Smooth muscle cell (in vitro differentiated cells): ENCODE measurements at regions not wholly inside any gene's neighbourhood (a gene's known extent, or its start where the extent isn't known, plus 50 kb on each side); places are given as distances from the start of the nearest gene placed in this dataset.

Source experiments
- DNase-seq: peaks from one replicate; lab custom pipeline; 2025; ENCODE audit not compliant: unreplicated experiment; lab: John Stamatoyannopoulos, UW
- H2AFZ ChIP-seq: fragments of 200-600 bp; sonication (generic); 2 replicates; pipeline ENCODE4 v1.6.0; 2016; ENCODE audit warnings: antibody characterized with exemption, low read depth, mild to moderate bottlenecking
- H3F3A ChIP-seq: fragments of 200-600 bp; sonication (generic); 2 replicates; pipeline ENCODE4 v1.6.0; 2017; ENCODE audit warnings: antibody characterized with exemption, low read depth
- H3K27ac ChIP-seq: fragments of 200-600 bp; sonication (generic); 2 replicates; pipeline ENCODE4 v1.5.1; 2016; ENCODE audit warnings: low read depth, mild to moderate bottlenecking
- H3K27me3 ChIP-seq: fragments of 200-600 bp; sonication (generic); 2 replicates; pipeline ENCODE4 v1.6.1; 2016; ENCODE audit warnings: low read depth, mild to moderate bottlenecking
- H3K36me3 ChIP-seq: fragments of 200-600 bp; sonication (generic); 2 replicates; pipeline ENCODE4 v1.5.1; 2016; ENCODE audit warnings: low read depth
- H3K4me1 ChIP-seq: fragments of 200-600 bp; sonication (generic); 2 replicates; pipeline ENCODE4 v1.5.1; 2016; ENCODE audit warnings: low read depth
- H3K4me2 ChIP-seq: fragments of 200-600 bp; sonication (generic); 2 replicates; pipeline ENCODE4 v1.6.0; 2016; ENCODE audit warnings: mild to moderate bottlenecking
- H3K4me3 ChIP-seq: fragments of 200-600 bp; sonication (generic); 2 replicates; pipeline ENCODE4 v1.5.1; 2016; ENCODE audit warnings: mild to moderate bottlenecking
- H3K79me2 ChIP-seq: fragments of 200-600 bp; sonication (generic); 2 replicates; pipeline ENCODE4 v1.6.0; 2016; ENCODE audit warnings: low read depth, mild to moderate bottlenecking
- H3K9ac ChIP-seq: fragments of 200-600 bp; sonication (generic); 2 replicates; pipeline ENCODE4 v1.6.0; 2016; ENCODE audit warnings: low read depth
- H3K9me3 ChIP-seq: fragments of 200-600 bp; sonication (generic); replicated peaks from 2 replicates; pipeline ENCODE4 v1.5.1; 2016; ENCODE audit warnings: low read depth
- H4K20me1 ChIP-seq: fragments of 200-600 bp; sonication (generic); 2 replicates; pipeline ENCODE4 v1.6.0; 2016; ENCODE audit warnings: low read depth
- WGBS: methylation state at CpG from one replicate; pipeline ENCODE4 v1.1.7; 2016; ENCODE audit warnings: low lambda C conversion rate; 5-methylcytosine and 5-hydroxymethylcytosine counted together
- TF ChIP-seq, protein P1 (sequence below): fragments of 200-600 bp; sonication (generic); IDR thresholded peaks from 2 replicates; pipeline ENCODE4 v1.5.1; 2017; ENCODE audit warnings: borderline replicate concordance, mild to moderate bottlenecking, antibody characterized with exemption; ENCODE audit not compliant: insufficient read depth, poor library complexity, severe bottlenecking

DNA sequence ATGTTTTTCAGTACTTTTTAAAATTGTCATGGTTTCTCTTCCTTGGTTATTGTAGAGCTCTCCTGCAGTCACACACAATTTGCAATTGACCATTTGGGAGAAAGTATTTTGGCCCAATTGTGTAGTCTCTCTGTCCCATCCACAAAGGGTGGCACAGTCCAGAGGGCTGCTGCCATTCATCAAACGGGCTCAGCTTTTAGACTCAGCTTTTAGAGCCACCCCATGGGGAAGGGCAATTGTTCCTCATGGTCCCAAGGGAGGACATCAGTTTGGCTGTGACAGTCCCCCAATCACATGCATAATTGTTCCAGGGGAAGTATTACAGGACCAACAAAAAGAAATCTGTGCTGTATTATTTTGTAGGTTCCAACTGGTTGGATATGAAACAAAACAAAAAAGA is 207.6 kb downstream of the ZNF462 start:
- Histone ChIP-seq H4K20me1 (no peaks in the 10 kb centered on the region), H3K4me2 (no peak overlapping the region), H3K4me3 (no peak overlapping the region), H2AFZ (no peak overlapping the region), H3K79me2 (no peaks in the 10 kb centered on the region), H3K9me3 (no peaks in the 10 kb centered on the region), H3K4me1 (no peaks in the 10 kb centered on the region), H3K9ac (no peak overlapping the region), H3F3A (no peaks in the 10 kb centered on the region), H3K27ac (no peak overlapping the region), H3K27me3 (no peaks in the 10 kb centered on the region), H3K36me3 (no peaks in the 10 kb centered on the region)
- TF ChIP-seq, protein P1, sequence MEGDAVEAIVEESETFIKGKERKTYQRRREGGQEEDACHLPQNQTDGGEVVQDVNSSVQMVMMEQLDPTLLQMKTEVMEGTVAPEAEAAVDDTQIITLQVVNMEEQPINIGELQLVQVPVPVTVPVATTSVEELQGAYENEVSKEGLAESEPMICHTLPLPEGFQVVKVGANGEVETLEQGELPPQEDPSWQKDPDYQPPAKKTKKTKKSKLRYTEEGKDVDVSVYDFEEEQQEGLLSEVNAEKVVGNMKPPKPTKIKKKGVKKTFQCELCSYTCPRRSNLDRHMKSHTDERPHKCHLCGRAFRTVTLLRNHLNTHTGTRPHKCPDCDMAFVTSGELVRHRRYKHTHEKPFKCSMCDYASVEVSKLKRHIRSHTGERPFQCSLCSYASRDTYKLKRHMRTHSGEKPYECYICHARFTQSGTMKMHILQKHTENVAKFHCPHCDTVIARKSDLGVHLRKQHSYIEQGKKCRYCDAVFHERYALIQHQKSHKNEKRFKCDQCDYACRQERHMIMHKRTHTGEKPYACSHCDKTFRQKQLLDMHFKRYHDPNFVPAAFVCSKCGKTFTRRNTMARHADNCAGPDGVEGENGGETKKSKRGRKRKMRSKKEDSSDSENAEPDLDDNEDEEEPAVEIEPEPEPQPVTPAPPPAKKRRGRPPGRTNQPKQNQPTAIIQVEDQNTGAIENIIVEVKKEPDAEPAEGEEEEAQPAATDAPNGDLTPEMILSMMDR: no peak
- no peak for DNase-seq
- 74% methylated on average over 1 of the region's 1 CpG for WGBS

DNA sequence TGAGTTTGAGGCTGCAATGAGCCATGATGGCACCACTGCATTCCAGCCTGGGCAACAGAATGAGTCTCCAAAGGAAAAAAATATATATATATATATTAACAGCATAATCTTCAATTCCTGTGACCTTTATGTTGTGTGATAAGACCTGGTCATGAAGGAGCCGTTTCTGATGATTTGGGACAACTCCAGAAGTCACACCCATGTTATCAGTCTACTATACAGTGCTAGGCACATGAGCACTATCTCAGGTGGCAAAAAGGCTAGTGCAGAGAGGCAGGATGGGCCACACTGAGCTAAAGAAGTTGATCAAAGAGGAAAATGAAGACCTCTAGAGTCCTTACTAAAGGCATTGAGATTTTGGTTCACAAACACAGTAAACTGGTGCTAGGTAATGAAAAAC is 205.0 kb upstream of the RAD23B start:
- H3K27me3 ChIP-seq: peaks cover 16% of the 10 kb centered on the region
- 90% methylated on average over 1 of the region's 1 CpG for WGBS
- no peaks in the 10 kb centered on the region for H3K4me1 ChIP-seq
- H3K36me3 ChIP-seq: no peaks in the 10 kb centered on the region
- no peaks in the 10 kb centered on the region for H3F3A ChIP-seq
- H3K27ac ChIP-seq: no peak overlapping the region
- no peak overlapping the region for H3K9ac ChIP-seq
- DNase-seq: no peak
- no peak overlapping the region for H3K4me2 ChIP-seq
- TF ChIP-seq, protein P1: no peak
- H3K4me3 ChIP-seq: no peak overlapping the region
- H3K79me2 ChIP-seq: no peaks in the 10 kb centered on the region
- no peaks in the 10 kb centered on the region for H3K9me3 ChIP-seq
- H4K20me1 ChIP-seq: no peaks in the 10 kb centered on the region
- H2AFZ ChIP-seq: no peak overlapping the region

DNA sequence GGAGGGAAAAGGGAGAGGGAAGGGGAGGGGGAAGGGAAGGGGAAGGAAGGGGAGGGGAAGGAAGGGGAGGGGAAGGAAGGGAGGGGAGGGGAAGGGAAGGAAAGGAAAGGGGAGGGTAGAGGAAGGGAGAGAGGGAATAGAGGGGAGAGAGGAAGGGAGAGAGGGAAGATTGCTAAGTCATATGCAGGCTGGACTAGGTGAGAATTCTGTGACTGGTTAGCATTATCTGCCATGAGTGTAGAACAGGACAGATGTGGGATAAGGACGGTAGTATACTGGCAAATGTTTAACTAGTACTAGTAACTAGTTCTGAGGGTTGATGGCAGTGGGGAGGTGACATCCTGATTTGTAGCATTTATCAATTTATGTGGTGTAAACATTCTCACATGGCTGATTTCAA is 203.5 kb upstream of the RAD23B start:
- DNase-seq: no peak
- TF ChIP-seq, protein P1: no peak
- H3K9ac ChIP-seq: no peak overlapping the region
- WGBS: 73% methylated on average over 1 of the region's 1 CpG
- no peaks in the 10 kb centered on the region for H4K20me1 ChIP-seq
- H3K79me2 ChIP-seq: no peaks in the 10 kb centered on the region
- H2AFZ ChIP-seq: no peak overlapping the region
- no peaks in the 10 kb centered on the region for H3K4me1 ChIP-seq
- no peaks in the 10 kb centered on the region for H3F3A ChIP-seq
- H3K27me3 ChIP-seq: peaks cover 16% of the 10 kb centered on the region
- H3K27ac ChIP-seq: no peak overlapping the region
- no peaks in the 10 kb centered on the region for H3K9me3 ChIP-seq
- no peak overlapping the region for H3K4me2 ChIP-seq
- no peak overlapping the region for H3K4me3 ChIP-seq
- no peaks in the 10 kb centered on the region for H3K36me3 ChIP-seq

DNA sequence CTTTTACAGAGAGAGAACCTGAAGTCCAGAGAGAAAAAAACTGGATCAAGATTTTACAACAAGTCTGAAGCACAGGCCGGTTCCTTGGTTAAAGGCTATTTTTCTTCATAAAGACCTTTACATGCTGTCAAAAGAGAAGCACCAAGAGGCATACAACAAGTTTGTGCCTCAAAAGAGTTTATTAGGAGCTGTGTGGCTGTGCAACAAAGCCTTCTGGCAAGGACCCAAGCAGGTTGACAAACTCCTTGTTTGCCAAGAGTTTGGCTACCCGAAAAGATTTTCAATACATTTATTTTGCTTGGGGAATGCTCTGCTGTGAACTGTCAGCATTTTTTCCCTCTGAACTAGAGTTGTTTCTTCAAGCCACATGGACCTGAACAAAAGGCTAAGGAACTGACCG is 202.9 kb upstream of the RAD23B start:
- Histone ChIP-seq H3K27me3 (peaks cover 16% of the 10 kb centered on the region), H4K20me1 (no peaks in the 10 kb centered on the region), H3K79me2 (no peaks in the 10 kb centered on the region), H3K9me3 (no peaks in the 10 kb centered on the region), H3K36me3 (no peaks in the 10 kb centered on the region), H3K4me1 (no peaks in the 10 kb centered on the region), H3K4me2 (no peak overlapping the region), H3K4me3 (no peak overlapping the region), H3K27ac (no peak overlapping the region), H3F3A (no peaks in the 10 kb centered on the region), H2AFZ (no peak overlapping the region), H3K9ac (no peak overlapping the region)
- DNase-seq: no peak
- 95% methylated on average over 3 of the region's 3 CpGs for WGBS
- TF ChIP-seq, protein P1: no peak
